ENCODE measurements at regions not wholly inside any gene's neighbourhood (a gene's known extent, or its start where the extent isn't known, plus 50 kb on each side); places are given as distances from the start of the nearest gene placed in this dataset.
"Not testable (repeated sequence)": the region's sequence is repeated elsewhere in the genome, so short reads cannot be mapped to it uniquely, and the experiment has no call there.

DNA sequence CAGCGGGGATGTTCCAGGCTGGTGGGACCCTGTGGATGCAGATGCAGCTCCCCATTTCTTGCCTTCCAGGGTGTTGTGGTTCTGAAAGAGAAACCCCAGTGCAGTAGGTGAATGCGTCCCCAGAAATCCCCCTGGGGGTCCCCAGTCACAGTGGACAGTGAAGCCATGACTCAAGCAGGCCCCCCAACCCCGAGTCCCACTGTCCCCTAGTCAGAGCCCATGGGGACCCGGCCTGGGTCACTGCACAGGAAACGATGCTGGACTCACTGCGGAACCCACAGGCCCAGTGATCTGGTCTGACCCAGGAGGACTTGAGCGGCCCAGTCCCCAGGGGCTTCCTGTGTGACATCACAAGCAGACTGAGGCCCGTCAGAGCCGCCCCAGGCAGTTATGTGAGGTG lies 341.4 kb downstream of the ADGRD1 start:
- H3K36me3 ChIP-seq (ENCODE audit: control insufficient read depth, insufficient read depth, low read length); DNase-seq (ENCODE audit: low read depth); H3K4me3 ChIP-seq (ENCODE audit: low read depth, low read length); H3K27me3 ChIP-seq (ENCODE audit: control insufficient read depth, insufficient read depth, low read length): not testable (repeated sequence)

DNA sequence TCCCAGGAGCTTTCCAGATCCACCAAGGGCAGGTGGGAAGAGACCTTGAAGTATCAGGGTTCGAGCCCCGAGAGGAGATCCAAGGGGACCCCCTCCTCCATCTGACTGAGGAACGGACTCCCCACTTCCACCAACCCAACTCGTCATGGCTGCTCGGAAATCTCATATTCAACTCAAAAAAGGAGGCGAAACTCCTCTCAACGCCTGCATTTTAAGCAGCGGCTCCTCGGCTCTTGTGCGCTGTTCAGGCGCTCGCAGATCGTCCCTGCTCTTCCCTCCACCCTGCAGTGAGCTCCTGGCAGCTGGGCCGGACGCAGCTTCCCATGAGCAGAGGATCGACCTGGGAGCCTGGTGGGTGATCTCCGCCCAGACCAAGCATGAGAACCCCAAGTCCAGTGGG lies 341.9 kb downstream of the ADGRD1 start:
- H3K4me3 ChIP-seq (ENCODE audit: low read depth, low read length); DNase-seq (ENCODE audit: low read depth); H3K27me3 ChIP-seq (ENCODE audit: control insufficient read depth, insufficient read depth, low read length); H3K36me3 ChIP-seq (ENCODE audit: control insufficient read depth, insufficient read depth, low read length): not testable (repeated sequence)

DNA sequence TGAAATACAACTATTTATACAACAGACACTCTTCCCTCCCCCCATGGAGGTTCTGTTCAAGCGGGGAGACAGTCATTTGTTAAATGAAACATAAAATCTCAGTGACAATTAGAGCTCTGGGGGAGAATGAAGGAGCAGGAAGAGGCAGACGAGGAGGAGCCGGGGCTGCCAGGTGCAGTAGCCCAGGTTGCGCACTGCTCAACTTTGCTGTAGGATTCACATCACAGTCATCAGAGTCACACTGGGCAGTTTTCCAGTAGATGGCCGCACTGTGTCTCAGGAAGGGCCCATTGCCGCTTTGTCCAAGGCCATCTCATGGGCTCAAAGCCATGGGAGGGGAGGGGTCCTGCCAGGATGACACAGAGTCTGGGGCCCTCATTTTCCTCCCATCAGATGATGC lies 342.4 kb downstream of the ADGRD1 start:
- H3K36me3 ChIP-seq (ENCODE audit: control insufficient read depth, insufficient read depth, low read length); H3K4me3 ChIP-seq (ENCODE audit: low read depth, low read length): not testable (repeated sequence)

DNA sequence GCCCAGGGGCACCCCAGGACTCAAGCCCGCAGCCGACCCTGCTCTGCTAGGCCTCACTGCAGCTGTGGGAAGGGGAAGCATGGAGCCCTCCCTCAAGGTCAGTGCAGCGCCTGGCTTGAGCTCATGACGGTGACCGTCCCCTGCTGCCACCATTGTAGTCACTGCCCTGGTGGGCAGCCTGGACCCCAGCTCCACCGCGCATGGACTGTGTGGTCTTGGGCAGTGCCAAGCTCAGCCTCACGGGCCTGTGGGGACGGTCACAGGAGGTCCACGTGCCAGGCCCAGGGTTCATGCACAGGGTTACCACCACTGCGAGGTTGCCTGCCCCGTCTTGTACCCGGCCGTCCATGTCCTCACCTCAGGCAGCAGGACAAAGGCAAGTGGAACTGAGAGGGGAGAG lies 342.9 kb downstream of the ADGRD1 start:
- not testable (repeated sequence) for DNase-seq (ENCODE audit: low read depth); H3K4me3 ChIP-seq (ENCODE audit: low read depth, low read length); H3K27me3 ChIP-seq (ENCODE audit: control insufficient read depth, insufficient read depth, low read length); H3K36me3 ChIP-seq (ENCODE audit: control insufficient read depth, insufficient read depth, low read length)

More for the DNA sequence above, 342.4 kb downstream of the ADGRD1 start:
- DNase-seq (ENCODE audit: low read depth); H3K27me3 ChIP-seq (ENCODE audit: control insufficient read depth, insufficient read depth, low read length): not testable (repeated sequence)

DNA sequence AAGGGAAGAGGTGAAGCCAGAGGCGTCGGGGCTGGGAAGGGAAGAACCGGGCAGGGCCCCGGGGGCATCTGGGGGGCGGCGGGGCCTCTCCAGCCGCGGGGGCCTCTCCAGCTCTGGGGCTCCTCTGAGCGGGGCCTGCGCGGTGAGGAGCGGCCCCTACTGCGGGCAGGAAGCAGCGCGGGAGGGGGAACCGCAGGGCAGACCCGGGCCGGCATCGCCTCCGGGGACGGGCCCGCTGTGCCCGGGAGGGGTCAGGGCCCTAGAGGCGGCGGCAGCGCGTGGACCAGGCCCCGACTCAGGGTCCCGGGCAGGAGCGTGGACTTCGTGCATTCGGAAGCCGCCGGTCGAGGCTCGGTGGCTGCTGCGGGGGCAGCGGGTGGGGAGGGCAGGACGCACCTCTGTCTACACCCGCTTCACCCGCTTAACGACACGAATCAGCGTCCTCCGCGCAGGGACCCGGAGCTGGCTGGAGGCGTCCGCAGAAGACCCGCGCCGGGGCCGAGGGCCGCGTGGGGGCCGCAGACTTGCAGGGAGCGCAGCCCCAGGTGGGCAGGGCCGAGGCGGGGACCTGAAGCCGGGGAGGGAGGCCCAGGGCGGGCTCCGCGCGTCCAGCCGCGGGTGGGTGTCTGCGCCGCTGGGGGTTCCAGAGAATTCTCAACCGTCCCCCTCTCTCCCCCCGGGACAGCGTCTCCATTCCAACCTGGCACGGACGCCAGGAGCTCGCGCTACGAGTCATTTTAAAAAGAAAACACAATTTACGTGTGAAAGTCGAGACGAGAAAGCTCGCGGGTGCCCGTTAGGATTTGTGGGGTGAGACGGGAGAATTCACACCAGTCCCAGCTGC lies 345.0 kb downstream of the ADGRD1 start:
- H3K27me3 ChIP-seq (ENCODE audit: control insufficient read depth, insufficient read depth, low read length); H3K36me3 ChIP-seq (ENCODE audit: control insufficient read depth, insufficient read depth, low read length); H3K4me3 ChIP-seq (ENCODE audit: low read depth, low read length); DNase-seq (ENCODE audit: low read depth): not testable (repeated sequence)

DNA sequence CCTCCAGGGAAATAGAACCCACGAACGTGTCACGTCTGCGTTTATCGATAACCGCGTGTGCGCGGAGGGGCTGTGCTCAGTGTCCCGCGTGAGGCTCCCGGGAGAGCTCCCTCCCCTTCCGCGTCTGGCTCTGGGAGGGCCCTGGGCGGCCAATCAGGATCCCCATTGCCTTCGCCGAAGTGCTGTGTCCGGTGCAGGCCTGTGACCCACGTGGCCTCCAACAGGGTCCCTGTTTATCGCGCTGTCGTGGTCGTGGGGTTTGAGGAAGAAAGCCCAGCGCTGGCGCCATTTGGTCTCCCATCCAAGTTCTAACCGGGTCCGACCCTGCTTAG lies 345.6 kb downstream of the ADGRD1 start:
- H3K27me3 ChIP-seq (ENCODE audit: control insufficient read depth, insufficient read depth, low read length); H3K36me3 ChIP-seq (ENCODE audit: control insufficient read depth, insufficient read depth, low read length); DNase-seq (ENCODE audit: low read depth); H3K4me3 ChIP-seq (ENCODE audit: low read depth, low read length): not testable (repeated sequence)

DNA sequence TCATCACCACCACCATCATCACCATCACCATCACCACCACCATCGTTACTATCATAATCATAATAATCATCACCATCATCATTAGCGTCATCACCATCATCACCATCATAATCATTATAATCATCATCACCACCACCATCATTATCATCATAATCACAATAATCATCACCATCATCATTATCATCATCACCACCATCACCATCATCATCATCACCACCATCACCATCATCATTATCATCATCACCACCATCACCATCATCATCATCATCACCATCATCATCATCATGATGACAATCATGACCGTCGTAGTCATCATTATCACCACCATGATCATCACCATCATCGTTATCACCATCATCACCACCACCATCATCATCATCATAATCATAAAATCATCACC lies 349.9 kb downstream of the ADGRD1 start:
- DNase-seq (ENCODE audit: low read depth); H3K36me3 ChIP-seq (ENCODE audit: control insufficient read depth, insufficient read depth, low read length); H3K27me3 ChIP-seq (ENCODE audit: control insufficient read depth, insufficient read depth, low read length); H3K4me3 ChIP-seq (ENCODE audit: low read depth, low read length): not testable (repeated sequence)

DNA sequence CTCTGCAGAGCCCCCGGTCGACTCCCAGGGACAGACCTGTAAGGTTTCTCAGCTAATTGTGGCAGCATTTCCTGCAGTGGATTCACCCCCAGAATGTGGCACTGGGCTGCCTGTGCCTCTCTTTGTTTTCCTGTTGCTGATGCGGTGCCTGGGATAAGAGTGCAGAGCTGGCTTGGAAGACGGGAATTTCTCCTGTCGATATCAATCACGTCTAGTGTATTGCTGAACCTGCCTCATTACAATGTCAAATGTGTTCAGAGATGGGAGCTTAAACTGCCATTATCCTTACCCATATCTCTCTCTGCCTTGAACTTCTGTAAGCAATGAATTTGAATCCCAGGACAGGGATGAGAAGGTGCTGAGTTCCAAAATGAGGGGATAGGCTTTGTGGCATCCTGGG lies 350.9 kb downstream of the ADGRD1 start:
- not testable (repeated sequence) for H3K36me3 ChIP-seq (ENCODE audit: control insufficient read depth, insufficient read depth, low read length); H3K4me3 ChIP-seq (ENCODE audit: low read depth, low read length); DNase-seq (ENCODE audit: low read depth); H3K27me3 ChIP-seq (ENCODE audit: control insufficient read depth, insufficient read depth, low read length)

DNA sequence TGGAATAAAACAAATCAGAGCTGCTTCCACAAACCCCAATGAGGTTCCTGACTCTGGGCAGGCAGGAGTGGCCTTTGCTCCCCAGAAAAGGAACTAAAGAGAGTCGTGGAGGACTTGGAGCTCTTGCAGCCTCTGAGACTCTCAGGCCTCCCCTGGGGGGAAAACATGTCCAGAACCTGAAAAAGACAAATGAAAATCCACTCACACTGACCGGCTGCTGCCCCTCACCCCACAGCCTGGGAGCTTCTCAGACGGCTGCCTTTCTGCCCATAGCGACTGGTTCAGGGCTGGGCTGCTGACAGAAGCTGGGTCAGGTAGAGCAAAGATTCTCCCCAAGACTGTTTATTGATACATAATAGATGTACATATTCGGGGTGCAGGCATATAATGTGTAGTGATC lies 356.0 kb downstream of the ADGRD1 start:
- no peak for DNase-seq (ENCODE audit: low read depth)
- H3K27me3 ChIP-seq (ENCODE audit: control insufficient read depth, insufficient read depth, low read length), result no peaks in the 10 kb centered on the region
- H3K36me3 ChIP-seq (ENCODE audit: control insufficient read depth, insufficient read depth, low read length), result no peaks in the 10 kb centered on the region
- no peak overlapping the region for H3K4me3 ChIP-seq (ENCODE audit: low read depth, low read length)
- TF ChIP-seq, protein P1, sequence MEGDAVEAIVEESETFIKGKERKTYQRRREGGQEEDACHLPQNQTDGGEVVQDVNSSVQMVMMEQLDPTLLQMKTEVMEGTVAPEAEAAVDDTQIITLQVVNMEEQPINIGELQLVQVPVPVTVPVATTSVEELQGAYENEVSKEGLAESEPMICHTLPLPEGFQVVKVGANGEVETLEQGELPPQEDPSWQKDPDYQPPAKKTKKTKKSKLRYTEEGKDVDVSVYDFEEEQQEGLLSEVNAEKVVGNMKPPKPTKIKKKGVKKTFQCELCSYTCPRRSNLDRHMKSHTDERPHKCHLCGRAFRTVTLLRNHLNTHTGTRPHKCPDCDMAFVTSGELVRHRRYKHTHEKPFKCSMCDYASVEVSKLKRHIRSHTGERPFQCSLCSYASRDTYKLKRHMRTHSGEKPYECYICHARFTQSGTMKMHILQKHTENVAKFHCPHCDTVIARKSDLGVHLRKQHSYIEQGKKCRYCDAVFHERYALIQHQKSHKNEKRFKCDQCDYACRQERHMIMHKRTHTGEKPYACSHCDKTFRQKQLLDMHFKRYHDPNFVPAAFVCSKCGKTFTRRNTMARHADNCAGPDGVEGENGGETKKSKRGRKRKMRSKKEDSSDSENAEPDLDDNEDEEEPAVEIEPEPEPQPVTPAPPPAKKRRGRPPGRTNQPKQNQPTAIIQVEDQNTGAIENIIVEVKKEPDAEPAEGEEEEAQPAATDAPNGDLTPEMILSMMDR (IDR thresholded peaks at IDR 0.05; ENCODE audit: insufficient read depth, low read length, poor library complexity, severe bottlenecking), result no peak

DNA sequence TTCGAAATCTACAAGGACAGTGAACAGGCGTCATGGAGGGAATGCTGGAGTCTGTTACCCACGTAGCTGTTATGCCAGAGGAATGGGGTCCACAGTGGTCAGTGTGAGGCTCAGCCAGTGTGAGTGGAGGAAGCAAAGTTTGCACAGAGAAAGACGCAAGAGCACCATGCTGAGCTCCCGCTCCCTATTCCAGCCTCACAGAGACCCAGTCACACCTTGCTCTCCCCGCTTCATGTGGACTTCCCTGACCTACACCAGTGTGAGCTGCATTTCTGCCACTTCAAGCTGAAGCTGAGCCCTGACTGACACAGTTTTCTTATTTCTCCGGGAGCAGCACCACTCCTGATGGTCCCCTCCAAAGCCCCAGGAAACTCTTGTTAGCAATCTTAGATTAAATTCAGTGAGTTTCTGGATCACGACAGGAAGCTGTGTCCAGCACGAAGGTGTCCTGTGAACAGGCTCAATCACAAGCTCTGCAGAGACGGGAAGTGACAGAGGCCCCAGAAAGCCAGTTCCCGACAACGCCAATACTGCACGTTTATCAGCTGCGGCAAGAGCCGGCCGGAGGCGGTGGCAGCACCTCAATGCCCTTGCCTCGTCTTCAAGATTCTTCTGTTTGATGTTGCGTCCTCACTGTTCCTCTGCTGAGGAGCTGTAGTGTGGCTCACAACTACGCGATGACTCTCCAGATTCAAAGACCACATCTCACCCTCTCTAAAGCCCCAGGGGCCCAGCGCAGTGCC lies 356.7 kb downstream of the ADGRD1 start:
- H3K36me3 ChIP-seq (ENCODE audit: control insufficient read depth, insufficient read depth, low read length); H3K4me3 ChIP-seq (ENCODE audit: low read depth, low read length); DNase-seq (ENCODE audit: low read depth); H3K27me3 ChIP-seq (ENCODE audit: control insufficient read depth, insufficient read depth, low read length): not testable (repeated sequence)

DNA sequence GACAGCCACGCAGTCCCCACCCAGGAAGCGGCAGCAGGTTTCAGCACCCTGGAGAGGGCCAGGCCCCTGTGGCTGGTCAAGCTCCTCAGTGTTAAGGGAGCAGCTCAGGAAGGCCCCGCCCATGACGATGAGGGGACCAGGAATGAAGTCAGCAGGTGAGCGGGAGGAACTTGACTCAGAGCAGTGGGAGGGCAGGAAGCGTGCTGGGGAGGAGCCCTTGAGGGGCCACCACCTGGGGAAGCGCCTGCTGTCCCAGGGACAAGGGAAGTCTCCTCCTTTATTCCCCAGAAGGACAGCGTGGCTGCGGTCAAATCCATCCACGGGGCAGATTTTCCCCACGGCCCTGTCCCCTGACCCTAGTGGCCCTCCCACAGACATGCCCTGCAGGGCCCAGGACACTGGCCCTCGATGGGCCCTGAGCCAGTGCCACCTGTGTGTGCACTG lies 357.6 kb downstream of the ADGRD1 start:
- not testable (repeated sequence) for DNase-seq (ENCODE audit: low read depth); H3K4me3 ChIP-seq (ENCODE audit: low read depth, low read length); H3K36me3 ChIP-seq (ENCODE audit: control insufficient read depth, insufficient read depth, low read length); H3K27me3 ChIP-seq (ENCODE audit: control insufficient read depth, insufficient read depth, low read length)
